GM12872 (cell line): ENCODE measurements at regions not wholly inside any gene's neighbourhood (a gene's known extent, or its start where the extent isn't known, plus 50 kb on each side); places are given as distances from the start of the nearest gene placed in this dataset.

Experiments
- CTCF ChIP-seq: IDR thresholded peaks from 3 replicates; pipeline ENCODE4 v1.5.1; 2011; ENCODE audit warnings: low read depth, mild to moderate bottlenecking, low read length, moderate library complexity; ENCODE audit not compliant: insufficient read depth

GRCh38 chr7:5132539-5132938 is 57.5 kb upstream of the WIPI2 start:
- TF ChIP-seq CTCF: no peak

DNA sequence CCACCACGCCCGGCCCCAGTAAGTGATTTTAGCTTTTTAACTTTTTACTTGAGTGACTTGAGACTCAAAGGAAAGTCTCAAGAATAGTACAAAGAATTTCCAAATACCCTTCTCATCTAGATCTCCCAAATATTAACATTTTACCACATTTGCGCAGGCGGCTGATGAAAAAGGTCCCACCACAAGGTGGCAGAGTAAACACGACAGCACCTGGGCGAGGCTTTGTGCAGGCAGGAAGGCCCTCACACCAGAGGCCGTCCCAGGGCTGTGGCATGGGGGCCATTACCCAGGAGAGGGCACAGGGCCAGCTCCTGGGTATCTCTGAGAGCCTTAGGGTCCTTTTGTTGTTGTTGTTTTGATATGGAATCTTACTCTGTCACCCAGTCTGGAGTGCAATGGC is 50.0 kb upstream of the WIPI2 start:
- TF ChIP-seq CTCF: 0 out of 3 replicates have a peak, but pooled peaks have one; percentile 37
